ENCODE measurements at regions not wholly inside any gene's neighbourhood (a gene's known extent, or its start where the extent isn't known, plus 50 kb on each side); places are given as distances from the start of the nearest gene placed in this dataset.

DNA sequence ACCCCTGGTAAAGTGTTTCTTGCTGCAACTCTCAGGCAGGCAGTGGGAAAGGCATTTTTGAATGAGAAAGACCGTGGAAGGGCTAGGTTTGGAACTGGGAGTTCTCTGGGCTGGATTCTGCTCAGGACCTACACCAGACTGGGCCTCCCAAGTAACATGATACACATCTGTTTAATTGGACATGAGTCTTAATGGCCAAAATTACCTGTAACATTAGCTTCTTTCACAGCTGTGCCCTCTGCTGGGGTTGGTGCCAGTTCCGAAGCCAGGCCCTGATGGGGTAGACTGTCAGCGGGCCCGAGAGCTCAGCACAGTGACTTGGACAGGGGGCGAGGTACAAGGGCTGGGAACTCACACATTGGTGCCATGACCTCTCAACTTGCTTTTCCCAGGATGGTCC lies 118.9 kb upstream of the IRX3 start:
- TF ChIP-seq CTCF (IDR thresholded peaks at IDR 0.05) (no peak), POLR2A (IDR thresholded peaks at IDR 0.05) (no peak)

All from ovary (tissue), 3 donors.